ENCODE measurements at regions not wholly inside any gene's neighbourhood (a gene's known extent, or its start where the extent isn't known, plus 50 kb on each side); places are given as distances from the start of the nearest gene placed in this dataset.

- intact Hi-C loops (cut with micrococcal nuclease; ENCODE audit: unreplicated experiment): no loop called here
- TF ChIP-seq EZH2 (IDR thresholded peaks at IDR 0.05; ENCODE audit: borderline replicate concordance, low read depth, low read length, poor library complexity, severe bottlenecking): no peak
- no peak for TF ChIP-seq CTCF (conservative IDR thresholded peaks at IDR 0.05; ENCODE audit: low read depth, low read length)
- no TSS peak for BruUV-seq (replicated peaks)
- no peaks in the 10 kb centered on the region for H3K27me3 ChIP-seq (replicated peaks; ENCODE audit: insufficient read depth, low read depth, low read length, poor library complexity)
- H3K36me3 ChIP-seq (ENCODE audit: insufficient read depth, low read length, poor library complexity, severe bottlenecking): no peaks in the 10 kb centered on the region
- H3K9me3 ChIP-seq (ENCODE audit: low read depth, low read length, poor library complexity, severe bottlenecking): no peaks in the 10 kb centered on the region
- H3K4me1 ChIP-seq (ENCODE audit: insufficient read depth, low read length, poor library complexity, severe bottlenecking): no peaks in the 10 kb centered on the region
- DNase-seq (ENCODE audit: low spot score): no peak
- H3K27ac ChIP-seq (ENCODE audit: low read depth, low read length, poor library complexity, severe bottlenecking): no peak overlapping the region
- no peak overlapping the region for H3K4me3 ChIP-seq (ENCODE audit: low read depth, low read length, poor library complexity, severe bottlenecking)
- ChIA-PET POLR2A (ENCODE audit: low non-redundant PET) (no interaction called here), CTCF (no interaction called here)
Measured at GRCh38 chr4:136342666-136343065, 1189.6 kb downstream of the PCDH18 start.

- Histone ChIP-seq H3K27ac (ENCODE audit: low read depth, low read length, poor library complexity, severe bottlenecking) (no peak overlapping the region), H3K4me1 (ENCODE audit: insufficient read depth, low read length, poor library complexity, severe bottlenecking) (no peaks in the 10 kb centered on the region), H3K36me3 (ENCODE audit: insufficient read depth, low read length, poor library complexity, severe bottlenecking) (no peaks in the 10 kb centered on the region), H3K4me3 (ENCODE audit: low read depth, low read length, poor library complexity, severe bottlenecking) (no peak overlapping the region), H3K9me3 (ENCODE audit: low read depth, low read length, poor library complexity, severe bottlenecking) (no peaks in the 10 kb centered on the region), H3K27me3 (replicated peaks; ENCODE audit: insufficient read depth, low read depth, low read length, poor library complexity) (no peaks in the 10 kb centered on the region)
- POLR2A ChIA-PET (ENCODE audit: low non-redundant PET): no interaction called here
- TF ChIP-seq EZH2 (IDR thresholded peaks at IDR 0.05; ENCODE audit: borderline replicate concordance, low read depth, low read length, poor library complexity, severe bottlenecking) (no peak), CTCF (conservative IDR thresholded peaks at IDR 0.05; ENCODE audit: low read depth, low read length) (no peak)
- no peak for DNase-seq (ENCODE audit: low spot score)
- no TSS peak for BruUV-seq (replicated peaks)
- CTCF ChIA-PET: no interaction called here
- intact Hi-C loops (cut with micrococcal nuclease; ENCODE audit: unreplicated experiment): no loop called here
Measured at GRCh38 chr4:136337216-136337615, 1195.1 kb downstream of the PCDH18 start.

- no peaks in the 10 kb centered on the region for H3K9me3 ChIP-seq (ENCODE audit: low read depth, low read length, poor library complexity, severe bottlenecking)
- ChIA-PET CTCF (no interaction called here), POLR2A (ENCODE audit: low non-redundant PET) (no interaction called here)
- H3K36me3 ChIP-seq (ENCODE audit: insufficient read depth, low read length, poor library complexity, severe bottlenecking): no peaks in the 10 kb centered on the region
- H3K27me3 ChIP-seq (replicated peaks; ENCODE audit: insufficient read depth, low read depth, low read length, poor library complexity): no peaks in the 10 kb centered on the region
- no peaks in the 10 kb centered on the region for H3K4me1 ChIP-seq (ENCODE audit: insufficient read depth, low read length, poor library complexity, severe bottlenecking)
- BruUV-seq (replicated peaks): no TSS peak
- DNase-seq (ENCODE audit: low spot score): no peak
- no peak overlapping the region for H3K27ac ChIP-seq (ENCODE audit: low read depth, low read length, poor library complexity, severe bottlenecking)
- TF ChIP-seq EZH2 (IDR thresholded peaks at IDR 0.05; ENCODE audit: borderline replicate concordance, low read depth, low read length, poor library complexity, severe bottlenecking): no peak
- TF ChIP-seq CTCF (conservative IDR thresholded peaks at IDR 0.05; ENCODE audit: low read depth, low read length): no peak
- no peak overlapping the region for H3K4me3 ChIP-seq (ENCODE audit: low read depth, low read length, poor library complexity, severe bottlenecking)
- intact Hi-C loops (cut with micrococcal nuclease; ENCODE audit: unreplicated experiment): no loop called here
Measured at GRCh38 chr4:136336479-136336878, 1195.8 kb downstream of the PCDH18 start.

Data from A673 (cell line).